ENCODE measurements at regions not wholly inside any gene's neighbourhood (a gene's known extent, or its start where the extent isn't known, plus 50 kb on each side); places are given as distances from the start of the nearest gene placed in this dataset.
"Not testable (repeated sequence)": the region's sequence is repeated elsewhere in the genome, so short reads cannot be mapped to it uniquely, and the experiment has no call there.

DNA sequence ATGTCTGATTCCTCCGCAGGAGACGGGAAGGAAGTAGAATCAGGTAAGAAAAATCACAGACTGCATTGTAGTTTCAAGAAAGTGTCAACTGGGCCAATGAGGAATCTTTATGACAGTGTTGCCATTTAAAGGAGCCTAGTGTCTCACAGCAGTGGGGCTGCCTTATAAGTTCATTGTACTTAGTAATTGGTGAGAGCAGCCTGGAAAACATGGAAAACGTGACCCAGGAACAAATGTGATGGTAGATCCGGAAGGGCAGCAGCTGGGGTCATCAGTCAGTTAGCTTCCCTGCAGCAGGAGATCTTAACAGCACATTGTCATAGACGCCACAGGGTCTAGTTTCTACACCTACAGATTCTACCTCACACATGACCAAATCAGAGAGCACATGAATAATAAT is 630.0 kb upstream of the LMO3 start:
- no peak for DNase-seq

DNA sequence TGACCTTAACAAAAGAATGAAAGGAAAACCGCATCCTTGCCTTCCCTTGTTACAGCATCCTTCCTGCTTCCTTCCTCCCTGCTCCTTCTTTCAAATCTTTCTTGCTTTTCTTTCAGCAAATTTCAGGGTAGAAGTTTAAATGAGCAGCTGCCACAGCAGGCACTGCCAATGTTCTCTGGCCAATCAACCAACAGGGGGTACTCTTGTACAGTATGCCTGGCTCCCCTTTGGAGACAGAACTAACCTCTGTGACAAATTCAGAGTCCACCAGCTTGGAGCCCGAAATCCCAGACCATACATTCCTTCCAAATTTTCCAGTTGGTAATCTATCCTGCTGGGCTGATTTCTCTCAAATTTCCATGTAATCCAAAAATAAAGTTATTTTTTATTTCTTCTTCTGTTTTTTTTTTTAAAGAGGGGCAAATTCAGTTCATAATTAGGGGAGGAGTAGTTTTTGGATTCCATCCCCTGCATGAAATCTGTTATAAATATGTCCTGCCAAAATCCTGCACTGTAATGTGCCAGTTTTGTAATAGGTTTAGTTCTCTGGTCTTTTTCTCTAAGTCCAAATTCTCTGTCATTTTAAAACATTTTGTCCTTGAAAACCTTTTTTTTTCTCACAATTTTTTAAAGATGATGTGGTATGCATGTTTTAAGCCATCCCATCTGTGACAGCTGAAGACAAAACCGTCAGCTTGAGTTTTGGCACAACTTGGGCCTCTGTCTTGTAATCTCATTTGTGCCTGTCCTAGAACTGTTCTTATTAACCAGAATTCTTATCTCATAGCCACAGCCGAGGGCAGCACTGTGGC is 610.0 kb upstream of the LMO3 start:
- DNase-seq, result no peak

DNA sequence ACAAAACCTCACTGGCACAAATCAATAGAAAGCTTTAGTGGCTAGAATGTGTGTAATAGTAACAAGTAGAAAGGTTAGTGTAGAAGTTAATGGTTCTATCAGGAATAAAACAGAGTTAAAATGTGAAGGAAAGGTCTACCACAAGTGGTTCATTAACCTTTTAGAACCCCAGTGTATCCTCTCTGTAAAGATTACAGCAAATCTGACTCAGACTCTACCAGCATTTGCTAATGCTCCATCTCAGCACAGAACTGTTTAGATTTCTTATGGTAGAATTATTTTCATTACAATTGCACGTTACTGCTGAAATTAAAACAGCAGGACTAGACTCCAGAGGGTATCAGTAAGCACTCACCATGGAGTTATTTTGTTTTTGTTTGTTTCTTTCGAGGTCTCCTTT is 609.0 kb upstream of the LMO3 start:
- no peak for DNase-seq

DNA sequence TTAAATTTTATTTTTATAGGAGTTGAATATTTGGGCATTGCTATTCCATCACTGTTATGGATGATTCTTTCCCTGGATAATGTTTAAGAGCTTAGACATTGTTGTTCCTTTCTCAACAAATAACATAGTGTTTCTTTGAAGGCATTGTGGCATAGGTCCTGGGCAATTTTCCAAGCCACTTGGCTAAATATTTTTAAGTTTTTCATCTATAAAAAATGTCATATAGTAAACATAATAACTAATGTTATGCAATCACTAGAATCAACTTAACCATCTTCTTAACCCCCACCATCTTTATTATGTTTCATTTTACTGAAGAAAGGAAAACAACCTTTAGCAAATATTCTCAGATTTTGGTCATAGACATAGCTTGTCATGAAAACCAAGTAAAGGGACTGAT is 600.6 kb upstream of the LMO3 start:
- no peak for DNase-seq

DNA sequence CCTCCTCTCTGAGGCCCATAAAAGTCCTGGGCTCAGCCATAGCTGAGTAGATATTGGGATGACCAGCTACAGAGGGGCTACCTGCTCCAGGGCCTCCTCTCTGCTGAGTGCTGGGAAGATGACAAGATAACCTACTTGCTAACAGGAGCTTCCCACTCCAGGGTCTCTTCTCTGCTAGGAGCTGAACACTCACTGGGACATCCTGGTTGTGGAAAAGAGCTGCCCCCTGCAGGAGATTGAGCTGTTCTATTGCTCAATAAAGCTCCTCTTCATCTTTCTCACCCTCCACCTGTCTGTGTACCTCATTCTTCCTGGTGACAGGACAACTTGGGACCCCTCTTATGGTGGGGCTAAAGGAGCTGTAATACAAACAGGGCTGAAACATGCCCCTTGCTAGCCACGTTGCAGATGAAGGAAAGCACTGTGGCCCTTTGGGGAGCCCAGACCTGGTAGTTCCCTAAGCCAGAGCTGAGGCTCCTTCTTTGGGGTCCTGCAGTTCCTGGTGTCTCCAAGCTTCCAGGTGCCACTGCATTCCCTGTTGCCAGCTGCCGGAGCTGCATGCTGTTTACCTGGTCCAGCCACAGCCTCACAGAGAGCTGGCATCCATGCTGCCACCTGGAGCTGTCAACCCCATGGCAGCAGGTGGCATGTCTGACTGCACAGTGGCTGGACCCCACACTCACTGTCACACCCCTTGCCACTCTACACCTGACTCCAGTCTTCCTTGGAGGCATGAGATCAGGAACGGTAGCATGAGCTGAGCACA is 598.5 kb upstream of the LMO3 start:
- DNase-seq, result no peak

DNA sequence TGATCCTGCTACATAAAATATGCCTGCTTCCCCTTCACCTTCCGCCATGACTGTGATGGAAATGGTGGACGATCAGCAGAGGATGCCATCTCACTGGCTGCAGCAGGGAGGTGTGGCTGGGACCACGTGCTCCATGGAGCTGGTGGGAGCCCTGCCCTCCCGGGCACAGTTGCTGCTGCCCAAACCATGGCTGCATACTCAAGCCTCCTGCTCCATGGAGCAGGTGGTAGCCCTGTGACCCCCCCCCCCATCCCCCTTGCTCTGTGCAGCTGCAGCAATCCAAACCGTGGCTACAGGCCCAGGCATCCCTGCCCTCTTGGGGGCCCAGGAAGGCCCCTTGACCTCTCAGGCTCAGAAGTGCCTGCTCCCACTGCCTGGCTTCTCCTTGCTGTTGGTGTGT is 597.5 kb upstream of the LMO3 start:
- no peak for DNase-seq

DNA sequence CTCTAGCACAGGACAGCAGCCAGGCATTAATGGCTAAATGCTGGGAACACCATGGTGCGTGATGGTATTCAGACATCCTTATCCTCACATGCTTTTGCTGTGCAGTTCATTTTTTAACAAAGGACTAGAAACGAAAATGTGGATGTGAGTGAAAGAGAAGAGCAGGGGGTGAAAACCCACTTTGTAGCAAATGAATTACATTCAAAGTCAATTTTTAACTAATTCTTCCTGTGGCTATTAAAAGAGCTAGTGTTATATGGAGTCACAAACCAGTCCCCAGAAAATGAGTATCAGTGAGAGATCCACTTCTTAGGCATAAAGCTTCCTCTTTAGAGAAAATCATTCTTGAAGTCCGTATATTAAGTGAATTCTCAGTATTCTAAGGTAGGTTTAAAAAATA is 592.0 kb upstream of the LMO3 start:
- peak; percentile 8 for DNase-seq

DNA sequence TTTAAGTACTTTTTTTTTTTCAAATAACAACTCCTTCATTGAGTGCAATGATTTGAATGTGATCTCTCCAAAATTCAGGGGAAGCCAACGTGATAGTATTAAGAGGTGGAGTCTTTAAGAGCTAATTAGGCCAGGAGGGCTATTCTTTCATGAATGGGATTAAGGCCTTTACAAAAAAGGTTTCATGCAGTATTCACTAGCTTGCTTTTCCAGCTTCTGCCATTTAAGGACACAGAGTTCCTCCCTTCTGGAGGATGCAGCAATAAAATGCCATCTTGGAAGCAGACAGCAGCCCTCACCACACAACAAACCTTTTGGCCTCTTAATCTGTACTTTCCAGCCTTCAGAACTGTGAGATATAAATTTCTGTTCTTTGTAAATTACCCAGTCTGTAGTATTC is 586.8 kb upstream of the LMO3 start:
- DNase-seq, result no peak

DNA sequence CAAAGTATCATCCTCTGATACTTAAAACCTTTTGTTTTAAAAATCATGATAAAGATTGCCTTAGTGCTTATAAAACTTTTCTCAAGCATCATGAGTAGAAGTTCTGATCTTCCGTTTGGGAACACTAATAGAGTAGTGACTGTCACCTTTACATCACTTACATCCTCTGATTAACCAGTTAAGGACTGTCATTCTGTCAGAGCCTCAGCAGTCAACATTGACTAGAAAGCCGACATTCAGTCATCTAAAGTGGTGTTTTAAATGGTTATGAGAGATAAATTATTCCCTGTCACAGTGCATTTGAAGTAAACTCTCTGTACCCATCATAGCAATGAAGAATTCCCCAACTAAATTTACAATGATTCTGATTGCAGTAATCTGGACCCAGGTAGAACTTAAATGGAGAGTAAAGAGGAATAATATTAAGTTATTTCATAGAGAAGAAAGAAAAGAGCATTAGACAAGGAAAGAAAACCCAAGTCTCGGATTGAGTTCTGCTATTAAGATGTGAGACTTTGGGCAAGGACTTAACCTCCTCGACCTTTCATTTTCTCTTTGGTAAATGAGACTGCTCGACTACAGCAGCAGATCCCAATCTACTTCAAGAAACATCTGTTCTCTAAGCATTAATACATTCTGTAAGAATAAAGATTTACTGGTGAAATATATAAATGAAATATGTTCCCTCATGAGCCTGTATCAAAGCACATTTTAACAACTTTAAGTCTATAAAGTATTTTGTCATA is 563.9 kb upstream of the LMO3 start:
- no peak for DNase-seq

DNA sequence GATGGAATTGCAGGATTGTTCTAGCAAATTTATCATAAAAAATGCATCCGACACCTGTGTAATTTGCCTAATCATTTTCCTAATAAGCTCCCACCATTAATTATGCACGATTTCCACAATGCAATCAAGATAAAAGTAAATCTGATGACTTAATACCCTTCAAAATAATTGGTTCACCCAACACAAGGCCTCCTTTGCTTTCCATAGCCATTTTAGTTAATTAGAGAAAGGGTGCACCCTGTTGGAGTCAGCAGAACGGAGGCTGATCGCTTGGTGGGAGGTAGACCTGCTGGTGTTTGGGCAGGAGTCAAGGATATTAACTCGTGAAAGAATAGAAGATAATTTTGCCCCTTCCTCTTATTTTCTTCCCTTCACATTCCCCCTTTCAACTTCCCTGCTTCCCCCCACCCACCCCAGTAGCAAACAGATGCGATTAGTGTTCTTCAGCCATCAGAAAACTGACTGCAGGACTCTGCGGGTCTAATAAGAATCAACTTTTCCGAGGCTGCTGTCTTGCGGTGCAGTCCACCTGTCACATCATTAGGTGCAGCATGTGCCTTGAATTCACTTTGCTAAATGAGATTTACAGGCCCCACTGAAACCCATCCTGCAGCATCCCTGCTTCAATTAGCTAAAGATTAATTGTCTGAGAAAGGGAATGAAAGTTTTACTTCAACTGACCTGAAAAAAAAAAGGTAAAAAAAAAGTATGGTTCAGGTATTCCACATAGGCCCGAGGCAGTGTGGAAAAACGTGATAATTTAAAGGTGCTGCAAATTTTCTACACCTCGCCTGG is 553.7 kb upstream of the LMO3 start:
- no peak for DNase-seq

DNA sequence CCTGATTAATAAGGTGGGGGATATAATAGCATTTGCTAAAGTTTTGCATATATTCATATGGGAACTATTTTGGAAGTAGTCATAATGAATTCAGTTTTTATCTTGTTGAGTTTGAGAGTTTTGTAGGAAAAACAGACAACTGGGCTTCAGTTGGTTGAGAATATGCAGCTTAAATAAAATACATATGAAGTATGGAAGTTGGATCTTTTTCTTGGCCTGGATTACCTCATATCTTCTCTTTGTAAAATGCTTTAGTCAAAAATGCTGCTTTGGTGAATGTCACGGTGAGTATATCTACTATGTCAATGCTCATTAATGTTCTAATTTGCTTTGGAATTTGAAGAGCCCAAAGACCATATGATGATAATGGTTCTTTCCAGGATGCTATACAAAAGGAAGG is 552.2 kb upstream of the LMO3 start:
- DNase-seq, result no peak

DNA sequence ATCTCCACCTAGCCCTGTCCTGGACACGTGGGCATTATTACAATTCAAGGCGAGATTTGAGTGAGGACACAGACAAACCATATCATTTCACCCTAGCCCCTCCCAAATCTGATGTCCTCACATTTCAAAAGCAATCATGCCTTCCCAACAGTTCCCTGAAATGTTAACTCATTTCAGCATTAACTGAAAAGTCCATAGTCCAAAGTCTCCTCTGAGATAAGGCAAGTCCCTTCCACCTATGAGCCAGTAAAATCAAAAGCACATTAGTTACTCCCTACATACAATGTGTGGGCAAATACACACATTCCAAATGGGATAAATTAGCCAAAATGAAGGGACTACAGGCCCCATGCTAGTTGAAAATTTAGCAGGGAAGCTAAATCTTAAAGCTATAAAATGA is 546.0 kb upstream of the LMO3 start:
- DNase-seq, result no peak

DNA sequence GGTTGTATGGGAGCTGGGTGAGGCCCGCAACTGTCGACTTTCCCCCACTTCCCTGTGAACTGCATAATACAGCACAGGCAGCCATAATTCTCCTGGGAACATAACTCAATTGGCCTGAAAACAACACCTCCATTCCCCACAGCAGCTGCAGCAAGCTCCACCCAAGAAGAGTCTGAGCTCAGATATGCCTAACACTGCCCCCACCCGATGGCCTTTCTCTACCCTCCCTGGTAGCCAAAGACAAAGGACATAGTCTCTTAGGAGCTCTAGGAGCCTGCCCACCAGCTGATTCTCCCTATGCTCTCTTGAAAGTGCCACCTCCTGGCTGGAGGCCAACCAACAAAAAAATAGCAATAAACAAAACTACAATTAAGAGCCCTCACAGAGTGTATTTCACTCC is 542.7 kb upstream of the LMO3 start:
- DNase-seq, result no peak

DNA sequence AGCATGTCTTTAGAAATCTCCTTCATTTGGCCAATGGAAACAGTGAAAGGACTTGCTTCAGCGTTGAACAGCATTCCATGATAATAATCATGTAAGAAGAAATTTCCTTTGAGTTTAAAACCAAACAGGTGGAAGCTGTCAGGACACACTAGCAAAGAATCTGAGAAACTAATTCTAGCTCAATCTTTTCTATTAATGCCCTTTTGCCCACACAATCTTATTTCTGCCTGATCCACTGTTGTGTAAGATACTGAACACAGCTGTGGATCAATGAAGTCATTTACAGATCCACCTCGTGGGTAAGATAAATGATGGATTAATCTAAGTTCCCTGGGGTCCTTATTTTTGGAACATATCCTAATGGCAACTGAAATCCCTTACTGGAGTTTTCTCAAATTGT is 536.9 kb upstream of the LMO3 start:
- DNase-seq, result no peak

DNA sequence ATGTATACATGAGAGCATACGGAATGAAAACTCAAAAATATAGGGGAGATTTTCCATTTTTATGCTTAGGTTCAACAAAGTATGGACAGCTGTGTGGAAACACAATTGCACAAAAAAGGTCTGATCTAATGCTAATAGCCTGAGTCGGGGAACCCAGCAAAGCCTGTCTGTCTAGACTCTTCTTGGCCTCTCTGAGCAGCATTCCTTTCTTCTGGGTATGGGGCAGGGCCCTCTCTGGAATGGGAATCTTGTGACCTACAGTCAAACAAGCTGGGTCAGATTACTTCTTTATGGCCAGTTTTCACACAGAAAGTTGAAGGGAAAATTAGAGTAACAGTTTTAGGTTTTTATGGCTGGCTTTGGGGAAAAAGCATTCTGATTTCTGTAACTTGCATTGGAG is 534.0 kb upstream of the LMO3 start:
- DNase-seq, result no peak

DNA sequence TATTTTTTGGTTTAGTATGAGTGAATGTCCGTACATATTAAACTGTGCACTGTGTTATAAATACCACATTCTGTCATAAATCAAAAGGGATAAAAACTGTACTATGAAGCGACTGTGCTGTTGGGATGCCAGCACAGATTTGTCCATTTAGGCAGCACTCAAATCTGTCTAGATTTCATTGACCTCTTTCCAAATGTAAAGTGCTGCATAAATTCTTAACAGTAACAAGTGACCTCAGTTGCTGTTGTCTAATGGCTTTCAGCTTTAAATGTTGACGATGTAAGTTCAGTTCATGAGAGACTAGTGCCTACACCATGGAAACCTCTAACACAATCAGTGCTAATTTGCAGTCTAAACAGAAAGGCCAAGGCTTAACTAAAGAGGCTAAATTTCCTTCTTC is 531.4 kb upstream of the LMO3 start:
- DNase-seq, result no peak

DNA sequence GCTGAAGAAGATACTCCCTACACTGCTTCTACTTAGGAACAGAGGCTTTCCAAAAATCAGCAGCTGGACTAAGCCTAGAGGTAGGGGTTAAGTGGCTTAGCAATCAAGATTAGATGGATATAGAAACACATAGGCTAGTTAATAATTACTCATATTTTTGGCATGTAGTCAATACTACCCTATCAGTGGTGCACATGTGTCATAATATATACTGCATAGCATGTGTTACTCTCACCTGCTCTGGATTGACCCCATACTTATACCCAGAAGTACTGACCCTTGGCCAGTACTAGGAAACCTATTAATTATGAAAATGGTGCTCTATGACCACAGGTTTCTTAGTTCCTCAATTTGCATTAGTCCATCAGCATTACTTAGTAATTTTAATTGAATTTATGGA is 528.4 kb upstream of the LMO3 start:
- DNase-seq, result no peak

DNA sequence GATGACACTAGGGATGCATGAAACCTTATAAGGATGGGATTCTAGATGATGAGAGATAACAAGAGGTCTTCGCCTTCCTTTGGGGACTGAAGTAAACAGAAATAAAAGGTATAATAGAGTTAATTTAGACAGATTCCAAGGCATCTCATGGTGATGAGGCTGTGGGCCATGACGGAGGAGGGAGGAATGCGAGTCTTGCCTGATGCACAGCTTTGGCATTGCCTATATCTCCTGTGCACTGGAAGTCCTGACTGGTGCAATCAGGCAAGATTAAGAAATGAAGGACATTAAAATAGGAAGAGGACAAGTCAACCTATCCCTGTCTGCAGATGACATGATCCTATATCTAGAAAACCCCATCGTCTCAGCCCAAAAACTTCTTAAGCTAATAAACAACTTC is 526.4 kb upstream of the LMO3 start:
- no peak for DNase-seq

DNA sequence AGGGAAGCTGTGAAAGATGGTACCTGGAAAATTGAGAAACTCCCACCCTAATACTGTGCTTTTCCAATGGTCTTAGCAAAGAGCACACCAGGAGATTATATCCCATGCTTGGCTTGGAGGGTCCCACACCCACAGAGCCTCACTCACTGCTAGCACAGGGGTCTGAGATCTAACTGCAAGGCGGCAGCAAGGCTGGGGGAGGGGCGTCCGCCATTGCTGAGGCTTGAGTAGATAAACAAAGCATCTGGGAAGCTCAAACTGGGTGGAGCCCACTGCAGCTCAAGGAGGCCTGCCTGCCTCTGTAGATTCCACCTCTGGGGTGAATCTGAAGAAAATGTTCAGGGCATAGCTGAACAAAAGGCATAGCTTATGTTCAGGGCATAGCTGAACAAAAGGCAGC is 510.6 kb upstream of the LMO3 start:
- not testable (repeated sequence) for DNase-seq

DNA sequence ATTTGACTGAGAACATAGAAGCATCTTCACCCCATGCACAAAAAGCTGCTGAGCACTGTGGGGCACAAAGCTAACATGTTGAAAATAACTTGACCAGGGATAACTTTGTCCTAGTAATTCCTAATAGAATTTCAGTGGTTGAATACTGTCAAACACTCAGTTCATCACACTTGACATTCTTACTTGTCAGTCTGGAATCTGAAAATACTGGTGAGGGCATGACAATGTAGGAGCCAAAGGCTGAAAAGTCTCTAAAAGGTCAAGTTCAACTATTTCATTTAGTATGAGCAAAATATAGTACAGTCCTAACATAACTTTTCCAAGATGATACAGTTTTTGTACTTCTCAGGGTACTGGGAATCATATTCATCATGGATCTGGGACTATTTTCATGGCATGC is 504.4 kb upstream of the LMO3 start:
- no peak for DNase-seq

DNA sequence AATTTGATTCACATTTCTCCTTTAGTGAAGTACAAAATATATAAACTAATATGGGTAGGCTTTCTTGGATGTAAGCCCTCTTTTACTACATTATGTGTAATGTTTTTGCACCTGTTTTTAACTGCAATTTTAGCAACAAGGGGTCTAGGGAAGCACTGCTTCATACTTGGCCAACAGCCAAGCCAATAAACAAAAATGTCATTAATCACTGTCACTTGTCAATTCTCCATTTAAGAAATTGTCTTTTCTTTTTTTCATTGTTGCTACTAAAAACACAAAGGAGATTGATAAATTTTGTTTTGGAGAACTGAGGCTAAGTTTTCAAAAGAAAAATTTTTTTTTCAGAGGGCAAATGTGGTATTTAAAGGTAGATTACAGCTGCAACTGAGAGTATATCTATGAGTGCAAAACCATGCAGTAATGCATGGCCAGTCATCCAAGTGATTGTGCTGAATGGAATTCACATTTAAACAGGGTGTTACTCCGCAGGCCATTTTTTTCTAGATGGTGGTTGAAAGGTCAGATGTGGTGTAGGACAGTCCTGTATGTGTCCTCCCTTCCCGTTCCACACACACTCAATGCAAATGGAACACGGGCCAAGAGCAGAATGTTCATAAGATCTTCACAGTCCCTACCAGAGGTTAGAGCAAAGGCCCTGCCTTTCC is 503.0 kb upstream of the LMO3 start:
- DNase-seq, result no peak

DNA sequence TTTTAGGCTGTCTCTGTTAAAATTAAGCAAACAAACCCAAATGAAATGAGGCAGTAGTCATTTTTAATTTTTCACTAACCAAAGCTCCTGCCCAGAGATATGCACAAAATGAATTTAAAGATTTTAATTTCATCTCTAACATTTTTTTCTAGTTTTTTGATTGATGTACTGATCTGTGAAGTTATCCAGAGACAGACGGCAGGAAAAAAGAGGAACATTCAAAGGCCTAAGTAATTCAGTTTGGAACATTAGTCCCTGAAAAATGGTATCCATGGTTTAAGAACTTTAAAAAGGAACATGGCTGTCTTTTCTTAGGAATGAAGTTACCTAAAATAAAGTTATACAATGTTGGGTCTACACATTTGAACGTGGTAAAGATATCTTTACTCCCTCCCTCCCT is 498.8 kb upstream of the LMO3 start:
- no peak for DNase-seq
